CD14-positive monocyte (primary cell): ENCODE measurements at regions not wholly inside any gene's neighbourhood (a gene's known extent, or its start where the extent isn't known, plus 50 kb on each side); places are given as distances from the start of the nearest gene placed in this dataset.

Source experiments
- DNase-seq, 3 donors: peaks; one replicate each; pipeline ENCODE4 v3.0.0-alpha.2; 2011 to 2022
- H2AFZ ChIP-seq: 2 replicates; pipeline ENCODE4 v1.6.0; 2012; ENCODE audit warnings: mild to moderate bottlenecking, low read depth, low read length, inconsistent platforms; ENCODE audit not compliant: insufficient read depth, poor library complexity, severe bottlenecking
- H3K27ac ChIP-seq, 2 donors: 1 replicate in 1 of 2; 2 replicates in 1 of 2; pipeline ENCODE4 v1.5.1; 2012 to 2013; ENCODE audit warnings: low read length in 2 of 2, control low read depth in 1 of 2, inconsistent platforms in 1 of 2, low read depth in 1 of 2, mild to moderate bottlenecking in 1 of 2
- H3K27me3 ChIP-seq, 2 donors: one replicate each; pipeline versions ENCODE4 v1.6.0 to v1.6.1; 2011 to 2013; ENCODE audit warnings: low read length in 2 of 2; ENCODE audit not compliant: control insufficient read depth in 2 of 2, insufficient read depth in 2 of 2
- H3K36me3 ChIP-seq, 2 donors: replicated peaks in 1 of 2; 1 replicate in 1 of 2; 2 replicates in 1 of 2; pipeline versions ENCODE4 v1.5.1 to v1.6.1; 2012 to 2013; ENCODE audit warnings: low read length in 2 of 2, control low read depth in 1 of 2, inconsistent platforms in 1 of 2, mild to moderate bottlenecking in 1 of 2; ENCODE audit not compliant: insufficient read depth in 2 of 2, control insufficient read depth in 1 of 2
- H3K4me1 ChIP-seq, 2 donors: 1 replicate in 1 of 2; 2 replicates in 1 of 2; pipeline versions ENCODE4 v1.5.1 to v1.6.1; 2012 to 2013; ENCODE audit warnings: low read length in 2 of 2, control low read depth in 1 of 2, inconsistent platforms in 1 of 2, mild to moderate bottlenecking in 1 of 2, moderate library complexity in 1 of 2; ENCODE audit not compliant: insufficient read depth in 2 of 2, control insufficient read depth in 1 of 2
- H3K4me2 ChIP-seq: replicated peaks from 2 replicates; pipeline ENCODE3; 2012; ENCODE audit warnings: low read length, moderate library complexity, mild to moderate bottlenecking; ENCODE audit not compliant: poor library complexity, severe bottlenecking; ENCODE audit errors: extremely low read depth
- H3K4me3 ChIP-seq, 3 experiments: fragments of 200-600 bp in 1 of 3; sonication (generic) in 1 of 3; replicated peaks in 1 of 3; 1 replicate in 2 of 3; 2 replicates in 1 of 3; pipeline ENCODE4 v1.5.1; 2011 to 2013; ENCODE audit warnings: low read length in 3 of 3, mild to moderate bottlenecking in 3 of 3, control low read depth in 2 of 3, low read depth in 2 of 3, inconsistent platforms in 1 of 3, moderate library complexity in 1 of 3
- H3K79me2 ChIP-seq: 2 replicates; pipeline ENCODE4 v1.6.0; 2012; ENCODE audit warnings: mild to moderate bottlenecking, control low read depth, inconsistent platforms, low read length, moderate library complexity; ENCODE audit not compliant: insufficient read depth
- H3K9ac ChIP-seq: 2 replicates; pipeline ENCODE4 v1.6.0; 2017; ENCODE audit warnings: low read length, mild to moderate bottlenecking; ENCODE audit not compliant: insufficient read depth, poor library complexity, severe bottlenecking
- H3K9me3 ChIP-seq, 2 donors: replicated peaks in 1 of 2; 1 replicate in 1 of 2; 2 replicates in 1 of 2; pipeline versions ENCODE4 v1.5.1 to v1.6.1; 2012 to 2013; ENCODE audit warnings: low read length in 2 of 2, control low read depth in 1 of 2; ENCODE audit not compliant: control insufficient read depth in 1 of 2, insufficient read depth in 1 of 2
- H4K20me1 ChIP-seq: 2 replicates; pipeline ENCODE4 v1.6.0; 2012; ENCODE audit warnings: mild to moderate bottlenecking, low read length, control low read depth, moderate library complexity; ENCODE audit not compliant: insufficient read depth
- H3K27ac Mint-ChIP-seq, 7 donors: one replicate each; pipeline ENCODE4 v1.8.0; 2020; ENCODE audit warnings: mild to moderate bottlenecking in 7 of 7, mixed read lengths in 7 of 7, moderate library complexity in 6 of 7, inconsistent platforms in 2 of 7
- H3K27me3 Mint-ChIP-seq, 3 donors: one replicate each; pipeline ENCODE4 v1.8.0; 2021 to 2022; ENCODE audit warnings: low read depth in 3 of 3, mild to moderate bottlenecking in 3 of 3, mixed read lengths in 3 of 3, moderate library complexity in 3 of 3, inconsistent platforms in 1 of 3
- H3K36me3 Mint-ChIP-seq, 2 donors: one replicate each; pipeline ENCODE4 v1.8.0; 2020; ENCODE audit warnings: mixed read lengths in 2 of 2, inconsistent platforms in 1 of 2, mild to moderate bottlenecking in 1 of 2
- H3K4me1 Mint-ChIP-seq: one replicate; pipeline ENCODE4 v1.8.0; 2020; ENCODE audit warnings: mild to moderate bottlenecking, mixed read lengths
- H3K4me3 Mint-ChIP-seq, 2 donors: one replicate each; pipeline ENCODE4 v1.8.0; 2020; ENCODE audit warnings: mild to moderate bottlenecking in 2 of 2, mixed read lengths in 2 of 2, moderate library complexity in 1 of 2
- H3K9me3 Mint-ChIP-seq, 7 donors: one replicate each; pipeline ENCODE4 v1.8.0; 2020 to 2022; ENCODE audit warnings: mixed read lengths in 7 of 7, mild to moderate bottlenecking in 6 of 7, moderate library complexity in 6 of 7, inconsistent platforms in 2 of 7
- CTCF ChIP-seq: fragments of 200-600 bp; IDR thresholded peaks from one replicate; pipeline ENCODE4 v1.8.0; 2022; ENCODE audit warnings: antibody characterized with exemption, mild to moderate bottlenecking
- WGBS: methylation state at CpG from one replicate; pipeline ENCODE4 v1.1.5; 2013; ENCODE audit warnings: missing lambda C conversion rate; ENCODE audit not compliant: insufficient coverage; 5-methylcytosine and 5-hydroxymethylcytosine counted together
- intact Hi-C, 2 donors: fragments of 100-400 bp; cut with micrococcal nuclease; formaldehyde crosslinking; loops; one replicate each; pipeline versions ENCODE4 v1.15.0 to v1.15.1; 2023

DNA sequence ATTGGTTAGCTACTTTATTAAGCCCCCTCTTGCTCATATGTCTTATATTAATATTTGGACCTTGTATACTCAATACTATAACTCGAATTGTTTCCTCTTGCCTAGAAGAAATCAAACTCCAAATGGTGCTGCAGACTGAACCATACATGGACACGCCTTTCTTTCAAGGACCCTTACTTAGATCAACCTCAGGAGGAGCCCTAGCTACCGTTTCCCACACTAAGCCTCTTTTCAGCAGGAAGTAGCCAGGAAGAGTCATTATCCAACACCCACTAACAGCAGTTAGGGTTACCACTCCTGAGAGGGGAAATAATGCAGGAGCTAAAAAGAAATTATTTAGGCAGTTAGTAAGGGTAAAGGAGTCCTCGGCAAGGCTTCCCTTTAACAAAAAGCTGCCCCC, 243.8 kb upstream of the PUM3 start:
- Histone ChIP-seq H4K20me1 (no peaks in the 10 kb centered on the region), H3K27ac (no peak overlapping the region), H3K36me3 (no peaks in the 10 kb centered on the region), H3K9me3 (no peaks in the 10 kb centered on the region), H3K79me2 (no peaks in the 10 kb centered on the region), H3K4me2 (no peak overlapping the region), H3K9ac (no peak overlapping the region), H3K4me1 (no peaks in the 10 kb centered on the region), H3K4me3 (no peak overlapping the region), H2AFZ (no peak overlapping the region), H3K27me3 (no peaks in the 10 kb centered on the region)
- no peak overlapping the region for H3K4me3 Mint-ChIP-seq
- no peaks in the 10 kb centered on the region for H3K36me3 Mint-ChIP-seq
- H3K4me1 Mint-ChIP-seq, result no peaks in the 10 kb centered on the region
- peak overlapping the region in 1 of 7 donors; percentile 32 for H3K27ac Mint-ChIP-seq
- no peak for DNase-seq
- intact Hi-C loops, result no loop called here
- TF ChIP-seq CTCF, result no peak
- WGBS, result 85% methylated on average over 2 of the region's 4 CpGs
- H3K27me3 Mint-ChIP-seq, result peaks cover 0 to 2% (median 1%) of the 10 kb centered on the region in 3 donors
- H3K9me3 Mint-ChIP-seq, result peaks cover 0 to 7% (median 3%) of the 10 kb centered on the region in 7 donors

DNA sequence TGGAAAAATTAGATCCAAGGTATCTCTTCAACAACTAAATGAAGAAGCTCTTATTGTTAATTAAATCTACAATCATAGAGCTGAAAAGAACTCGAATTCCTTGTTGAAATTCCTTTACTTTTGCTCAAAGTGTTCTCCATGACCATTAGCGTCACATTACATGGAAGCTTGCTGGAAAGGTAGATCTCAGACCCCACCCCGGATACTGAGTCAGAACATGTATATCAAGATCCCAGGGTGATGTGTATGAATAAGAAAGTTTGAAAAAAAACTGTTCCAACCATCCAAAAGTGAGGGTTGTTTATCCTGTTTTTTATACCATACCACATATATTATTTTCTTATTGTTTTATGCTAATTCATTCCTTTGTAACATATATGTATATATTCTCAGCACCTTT, 237.1 kb upstream of the PUM3 start:
- Mint-ChIP-seq H3K9me3 (peaks cover 0 to 6% (median 2%) of the 10 kb centered on the region in 7 donors), H3K27ac (no peak overlapping the region), H3K4me1 (no peaks in the 10 kb centered on the region), H3K27me3 (no peaks in the 10 kb centered on the region), H3K36me3 (no peaks in the 10 kb centered on the region), H3K4me3 (no peak overlapping the region)
- no peaks in the 10 kb centered on the region for H3K4me1 ChIP-seq
- no peaks in the 10 kb centered on the region for H3K27me3 ChIP-seq
- H2AFZ ChIP-seq, result no peak overlapping the region
- H3K4me3 ChIP-seq, result no peak overlapping the region
- intact Hi-C loops, result no loop called here
- no peak overlapping the region for H3K9ac ChIP-seq
- no peaks in the 10 kb centered on the region for H4K20me1 ChIP-seq
- H3K4me2 ChIP-seq, result no peak overlapping the region
- TF ChIP-seq CTCF, result no peak
- DNase-seq, result no peak
- H3K9me3 ChIP-seq, result no peaks in the 10 kb centered on the region
- no peaks in the 10 kb centered on the region for H3K36me3 ChIP-seq
- H3K79me2 ChIP-seq, result no peaks in the 10 kb centered on the region
- no peak overlapping the region for H3K27ac ChIP-seq
- no CpG with 5 or more reads among the region's 3 CpGs for WGBS
